ENCODE measurements at regions not wholly inside any gene's neighbourhood (a gene's known extent, or its start where the extent isn't known, plus 50 kb on each side); places are given as distances from the start of the nearest gene placed in this dataset.
A peak's percentile ranks its signal among the peaks of the same experiment; 100 is the strongest.

- H3K4me3 Mint-ChIP-seq (ENCODE audit: unreplicated experiment) = peak overlapping the region; percentile 76
- ChIA-PET CTCF (no interaction called here), POLR2A (no interaction called here)
- peaks cover 3% of the 10 kb centered on the region; the same call in 1 of the 2 replicates for H3K4me1 ChIP-seq
- no peak overlapping the region for H3K27ac Mint-ChIP-seq (ENCODE audit: unreplicated experiment)
- H3K36me3 Mint-ChIP-seq (ENCODE audit: insufficient read depth, unreplicated experiment) = no peaks in the 10 kb centered on the region
- no peaks in the 10 kb centered on the region for H3K36me3 ChIP-seq (ENCODE audit: control insufficient read depth, insufficient read depth, low read length)
- peaks cover 7% of the 10 kb centered on the region for H3K4me1 Mint-ChIP-seq (ENCODE audit: low read depth, unreplicated experiment)
- peaks cover 3% of the 10 kb centered on the region; the same call in 1 of the 2 replicates for H3K27me3 ChIP-seq (replicated peaks; ENCODE audit: control insufficient read depth, insufficient read depth, low read length)
- no peak for DNase-seq
- peaks cover 34% of the 10 kb centered on the region for H3K27me3 Mint-ChIP-seq (ENCODE audit: insufficient read depth, unreplicated experiment)
- no peaks in the 10 kb centered on the region; the same call in 1 of the 2 replicates for H3K9me3 ChIP-seq
- no TSS peak for BruUV-seq (replicated peaks)
- no peaks in the 10 kb centered on the region for H3K9me3 Mint-ChIP-seq (ENCODE audit: unreplicated experiment)
- H3K4me3 ChIP-seq (ENCODE audit: low read depth, low read length) = peak overlapping the region; percentile 23
- no peak for TF ChIP-seq CTCF (IDR thresholded peaks at IDR 0.05; ENCODE audit: insufficient read depth in 1 of 2, low read depth in 1 of 2, low read length in 1 of 2, severe bottlenecking in 1 of 2, unreplicated experiment in 1 of 2)
- intact Hi-C loops (cut with micrococcal nuclease; ENCODE audit: unreplicated experiment) = no loop called here
Observed at GRCh38 chr4:71186257-71186565, 152.6 kb upstream of the SLC4A4 start.

- BruUV-seq (replicated peaks) = no TSS peak
- no peaks in the 10 kb centered on the region for H3K36me3 ChIP-seq (ENCODE audit: control insufficient read depth, insufficient read depth, low read length)
- ChIA-PET CTCF (no interaction called here), POLR2A (no interaction called here)
- Mint-ChIP-seq H3K36me3 (ENCODE audit: insufficient read depth, unreplicated experiment) (no peaks in the 10 kb centered on the region), H3K4me3 (ENCODE audit: unreplicated experiment) (peak overlapping the region; percentile 76), H3K9me3 (ENCODE audit: unreplicated experiment) (no peaks in the 10 kb centered on the region), H3K27ac (ENCODE audit: unreplicated experiment) (no peak overlapping the region), H3K4me1 (ENCODE audit: low read depth, unreplicated experiment) (peaks cover 7% of the 10 kb centered on the region), H3K27me3 (ENCODE audit: insufficient read depth, unreplicated experiment) (peaks cover 37% of the 10 kb centered on the region)
- peaks cover 3% of the 10 kb centered on the region; the same call in 1 of the 2 replicates for H3K4me1 ChIP-seq
- no peaks in the 10 kb centered on the region; the same call in 1 of the 2 replicates for H3K9me3 ChIP-seq
- intact Hi-C loops (cut with micrococcal nuclease; ENCODE audit: unreplicated experiment) = no loop called here
- peak overlapping the region; percentile 43 for H3K4me3 ChIP-seq (ENCODE audit: low read depth, low read length)
- peaks cover 3% of the 10 kb centered on the region; the same call in 1 of the 2 replicates for H3K27me3 ChIP-seq (replicated peaks; ENCODE audit: control insufficient read depth, insufficient read depth, low read length)
- DNase-seq = peak in 1 of 2 experiments; percentile 23
- TF ChIP-seq CTCF (IDR thresholded peaks at IDR 0.05; ENCODE audit: insufficient read depth in 1 of 2, low read depth in 1 of 2, low read length in 1 of 2, severe bottlenecking in 1 of 2, unreplicated experiment in 1 of 2) = no peak
Observed at GRCh38 chr4:71186566-71187403, 152.0 kb upstream of the SLC4A4 start.

- POLR2A ChIA-PET = no interaction called here
- CTCF ChIA-PET = no interaction called here
- Mint-ChIP-seq H3K36me3 (ENCODE audit: insufficient read depth, unreplicated experiment) (no peaks in the 10 kb centered on the region), H3K27ac (ENCODE audit: unreplicated experiment) (no peak overlapping the region), H3K27me3 (ENCODE audit: insufficient read depth, unreplicated experiment) (peaks cover 37% of the 10 kb centered on the region), H3K4me3 (ENCODE audit: unreplicated experiment) (peak overlapping the region; percentile 76), H3K9me3 (ENCODE audit: unreplicated experiment) (no peaks in the 10 kb centered on the region), H3K4me1 (ENCODE audit: low read depth, unreplicated experiment) (peaks cover 7% of the 10 kb centered on the region)
- H3K36me3 ChIP-seq (ENCODE audit: control insufficient read depth, insufficient read depth, low read length) = no peaks in the 10 kb centered on the region
- BruUV-seq (replicated peaks) = no TSS peak
- no peak for TF ChIP-seq CTCF (IDR thresholded peaks at IDR 0.05; ENCODE audit: insufficient read depth in 1 of 2, low read depth in 1 of 2, low read length in 1 of 2, severe bottlenecking in 1 of 2, unreplicated experiment in 1 of 2)
- DNase-seq = no peak
- intact Hi-C loops (cut with micrococcal nuclease; ENCODE audit: unreplicated experiment) = no loop called here
- H3K4me3 ChIP-seq (ENCODE audit: low read depth, low read length) = peak overlapping the region; percentile 43
- H3K27me3 ChIP-seq (replicated peaks; ENCODE audit: control insufficient read depth, insufficient read depth, low read length) = peaks cover 3% of the 10 kb centered on the region; the same call in 1 of the 2 replicates
- H3K9me3 ChIP-seq = no peaks in the 10 kb centered on the region; the same call in 1 of the 2 replicates
- peaks cover 3% of the 10 kb centered on the region; the same call in 1 of the 2 replicates for H3K4me1 ChIP-seq
Observed at GRCh38 chr4:71187404-71188155, 151.2 kb upstream of the SLC4A4 start.
